Activated CD8-positive, alpha-beta memory T cell treated with anti-CD3 and anti-CD28 coated beads, Interleukin-2, amount 10 ng/mL, durations not matched to agents 7 days and 5 days (primary cell): ENCODE measurements at regions not wholly inside any gene's neighbourhood (a gene's known extent, or its start where the extent isn't known, plus 50 kb on each side); places are given as distances from the start of the nearest gene placed in this dataset.

ENCODE experiments used
- ATAC-seq: fragments of 150-1000 bp; cut with Tn5 transposase; one replicate; pipeline ENCODE4 v1.10.0; 2021; ENCODE audit warnings: moderate library complexity
- CTCF ChIA-PET: fragments of 350-600 bp; sonication (Branson Sonifier 250); formaldehyde crosslinking; loops from one replicate; lab custom pipeline; 2021; ENCODE audit warnings: antibody characterized with exemption; lab: Charles Lee
- DNase-seq: peaks from one replicate; pipeline ENCODE4 v3.0.0-alpha.2; 2020
- H3K27ac Mint-ChIP-seq: one replicate; pipeline ENCODE4 v1.8.0; 2021; ENCODE audit warnings: mild to moderate bottlenecking, mixed read lengths
- H3K27me3 Mint-ChIP-seq: one replicate; pipeline ENCODE4 v1.8.0; 2021; ENCODE audit warnings: mixed read lengths
- H3K36me3 Mint-ChIP-seq: one replicate; pipeline ENCODE4 v1.8.0; 2021; ENCODE audit warnings: mild to moderate bottlenecking, mixed read lengths
- H3K4me1 Mint-ChIP-seq: one replicate; pipeline ENCODE4 v1.8.0; 2021; ENCODE audit warnings: mixed read lengths
- H3K4me3 Mint-ChIP-seq: one replicate; pipeline ENCODE4 v1.8.0; 2021; ENCODE audit warnings: mild to moderate bottlenecking, moderate library complexity, mixed read lengths
- H3K9me3 Mint-ChIP-seq: one replicate; pipeline ENCODE4 v1.8.0; 2022; ENCODE audit warnings: low read depth, mixed read lengths

- CTCF ChIA-PET: no interaction called here
- Mint-ChIP-seq H3K27me3 (peaks cover 11% of the 10 kb centered on the region), H3K36me3 (no peaks in the 10 kb centered on the region), H3K27ac (no peak overlapping the region), H3K4me1 (peaks cover 3% of the 10 kb centered on the region), H3K9me3 (no peaks in the 10 kb centered on the region), H3K4me3 (no peak overlapping the region)
- no peak for ATAC-seq
- no peak for DNase-seq
Measured at GRCh38 chr5:57036761-57037160, 84.8 kb upstream of the MIER3 start.

DNA sequence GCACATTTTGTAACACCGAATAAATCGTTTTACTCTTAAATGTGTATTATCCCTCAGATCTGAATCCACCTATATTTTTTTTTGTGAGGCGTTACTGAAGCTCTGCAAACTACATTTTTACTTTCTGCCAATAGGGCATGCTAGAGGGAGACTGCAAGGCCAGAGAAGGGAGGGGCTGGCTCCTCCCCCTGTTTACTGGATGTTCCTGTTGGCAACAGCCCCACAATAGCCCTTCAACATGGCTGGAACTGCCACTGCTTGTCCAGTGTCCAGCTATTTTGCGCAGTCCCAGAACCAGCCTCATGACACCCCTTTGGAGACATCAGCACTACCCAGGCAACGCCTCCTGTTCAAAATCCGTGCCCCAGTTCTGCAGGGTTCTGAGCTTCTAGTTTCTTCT lies 85.4 kb upstream of the MIER3 start:
- no peak for DNase-seq
- Mint-ChIP-seq H3K27me3 (peaks cover 7% of the 10 kb centered on the region), H3K4me1 (no peaks in the 10 kb centered on the region), H3K36me3 (no peaks in the 10 kb centered on the region), H3K4me3 (no peak overlapping the region), H3K9me3 (no peaks in the 10 kb centered on the region), H3K27ac (no peak overlapping the region)
- no peak for ATAC-seq
- CTCF ChIA-PET: no interaction called here

DNA sequence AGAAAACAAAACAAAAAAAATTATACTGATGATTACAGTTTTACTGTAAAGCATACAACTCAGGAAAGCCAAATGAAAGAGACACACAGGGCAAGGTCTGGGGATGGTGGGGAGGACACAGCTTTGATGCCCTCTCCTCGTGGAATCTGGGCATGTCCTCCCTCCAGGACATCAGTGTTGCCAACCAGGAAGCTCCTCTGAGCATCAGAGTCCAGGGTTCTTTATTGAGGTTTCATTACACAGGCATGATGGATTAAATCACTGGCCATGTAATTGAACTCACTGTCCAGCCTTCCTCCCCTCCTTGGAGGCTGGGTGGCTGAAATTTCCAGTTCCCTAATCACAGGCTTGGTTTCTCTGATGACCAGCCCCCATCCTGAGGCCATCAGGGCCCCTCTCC lies 89.6 kb upstream of the MIER3 start:
- H3K9me3 Mint-ChIP-seq: no peaks in the 10 kb centered on the region
- H3K27ac Mint-ChIP-seq: no peak overlapping the region
- ATAC-seq: no peak
- H3K4me3 Mint-ChIP-seq: no peak overlapping the region
- H3K27me3 Mint-ChIP-seq: peaks cover 2% of the 10 kb centered on the region
- no peaks in the 10 kb centered on the region for H3K4me1 Mint-ChIP-seq
- DNase-seq: no peak
- CTCF ChIA-PET: no interaction called here
- H3K36me3 Mint-ChIP-seq: no peaks in the 10 kb centered on the region

- no peak overlapping the region for H3K27ac Mint-ChIP-seq
- CTCF ChIA-PET: no interaction called here
Measured at GRCh38 chr5:57042524-57042931, 90.6 kb upstream of the MIER3 start.

GRCh38 chr5:57054135-57054534 lies 102.2 kb upstream of the MIER3 start:
- H3K36me3 Mint-ChIP-seq: no peaks in the 10 kb centered on the region
- peaks cover 6% of the 10 kb centered on the region for H3K27me3 Mint-ChIP-seq
- H3K27ac Mint-ChIP-seq: no peak overlapping the region
- CTCF ChIA-PET: no interaction called here
- ATAC-seq (no peak), DNase-seq (no peak)
- no peak overlapping the region for H3K4me3 Mint-ChIP-seq
- no peaks in the 10 kb centered on the region for H3K4me1 Mint-ChIP-seq
- H3K9me3 Mint-ChIP-seq: no peaks in the 10 kb centered on the region

More at GRCh38 chr5:57042524-57042931, 90.6 kb upstream of the MIER3 start:
- ATAC-seq (no peak), DNase-seq (no peak)
- no peaks in the 10 kb centered on the region for H3K36me3 Mint-ChIP-seq
- H3K9me3 Mint-ChIP-seq: no peaks in the 10 kb centered on the region
- H3K4me3 Mint-ChIP-seq: no peak overlapping the region
- H3K27me3 Mint-ChIP-seq: peaks cover 2% of the 10 kb centered on the region
- H3K4me1 Mint-ChIP-seq: no peaks in the 10 kb centered on the region

- DNase-seq (no peak), ATAC-seq (no peak)
- H3K27me3 Mint-ChIP-seq: peaks cover 5% of the 10 kb centered on the region
- H3K4me1 Mint-ChIP-seq: no peaks in the 10 kb centered on the region
- CTCF ChIA-PET: no interaction called here
- no peak overlapping the region for H3K27ac Mint-ChIP-seq
- H3K4me3 Mint-ChIP-seq: no peak overlapping the region
- no peaks in the 10 kb centered on the region for H3K9me3 Mint-ChIP-seq
- no peaks in the 10 kb centered on the region for H3K36me3 Mint-ChIP-seq
Measured at GRCh38 chr5:57054671-57055070, 102.7 kb upstream of the MIER3 start.

GRCh38 chr5:57055731-57056130 lies 103.8 kb upstream of the MIER3 start:
- no peaks in the 10 kb centered on the region for H3K9me3 Mint-ChIP-seq
- DNase-seq: no peak
- CTCF ChIA-PET: no interaction called here
- H3K36me3 Mint-ChIP-seq: no peaks in the 10 kb centered on the region
- no peak overlapping the region for H3K4me3 Mint-ChIP-seq
- peaks cover 5% of the 10 kb centered on the region for H3K27me3 Mint-ChIP-seq
- no peaks in the 10 kb centered on the region for H3K4me1 Mint-ChIP-seq
- no peak overlapping the region for H3K27ac Mint-ChIP-seq
- no peak for ATAC-seq

DNA sequence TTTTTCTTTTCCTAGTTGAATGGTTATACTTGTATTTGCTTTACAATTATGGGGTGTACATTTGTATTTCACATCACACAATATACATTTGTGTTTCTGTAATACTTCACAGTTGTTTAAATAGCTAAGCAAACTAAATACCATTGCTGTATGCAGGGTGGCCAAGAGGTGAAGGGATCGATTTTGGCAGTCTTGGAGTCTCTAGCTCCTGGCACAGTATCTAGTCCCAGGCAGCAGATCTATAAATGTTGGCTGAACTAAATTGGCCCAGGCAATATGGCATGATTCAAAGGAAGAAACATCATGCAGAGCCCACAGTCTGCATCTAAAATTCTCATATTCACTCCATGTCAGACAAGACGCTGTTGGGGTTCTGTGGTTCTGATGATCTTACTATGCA lies 110.1 kb upstream of the GPBP1 start:
- Mint-ChIP-seq H3K4me1 (no peaks in the 10 kb centered on the region), H3K36me3 (no peaks in the 10 kb centered on the region), H3K9me3 (no peaks in the 10 kb centered on the region), H3K4me3 (no peak overlapping the region), H3K27ac (no peak overlapping the region), H3K27me3 (peaks cover 17% of the 10 kb centered on the region)
- ATAC-seq (no peak), DNase-seq (no peak)
- CTCF ChIA-PET: no interaction called here

GRCh38 chr5:57066924-57067596 lies 106.8 kb upstream of the GPBP1 start:
- ATAC-seq: no peak
- CTCF ChIA-PET: no interaction called here

DNA sequence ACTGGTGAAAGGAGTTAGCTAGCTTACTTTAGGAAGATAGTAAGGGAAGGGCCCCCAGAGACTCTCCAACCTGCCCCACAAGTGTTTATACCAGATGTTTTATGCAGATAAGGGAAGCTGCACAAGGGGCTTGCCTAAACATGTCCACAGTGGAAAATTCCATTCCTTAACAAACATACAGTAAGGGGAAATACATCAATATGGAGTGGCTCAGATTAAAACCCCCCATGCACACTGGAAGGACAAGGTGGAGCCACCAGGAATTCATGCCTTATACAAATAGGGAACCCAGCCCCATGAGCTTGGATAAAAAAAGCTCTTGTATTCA lies 106.3 kb upstream of the GPBP1 start:
- H3K4me1 Mint-ChIP-seq: no peaks in the 10 kb centered on the region
- H3K9me3 Mint-ChIP-seq: no peaks in the 10 kb centered on the region
- no peak for DNase-seq
- H3K27me3 Mint-ChIP-seq: peaks cover 16% of the 10 kb centered on the region
- ATAC-seq: no peak
- H3K4me3 Mint-ChIP-seq: no peak overlapping the region
- H3K27ac Mint-ChIP-seq: no peak overlapping the region
- CTCF ChIA-PET: no interaction called here
- H3K36me3 Mint-ChIP-seq: no peaks in the 10 kb centered on the region

More at GRCh38 chr5:57066924-57067596, 106.8 kb upstream of the GPBP1 start:
- no peak for DNase-seq
- H3K27me3 Mint-ChIP-seq: peaks cover 18% of the 10 kb centered on the region
- no peaks in the 10 kb centered on the region for H3K4me1 Mint-ChIP-seq
- no peak overlapping the region for H3K27ac Mint-ChIP-seq
- no peak overlapping the region for H3K4me3 Mint-ChIP-seq
- H3K9me3 Mint-ChIP-seq: no peaks in the 10 kb centered on the region
- no peaks in the 10 kb centered on the region for H3K36me3 Mint-ChIP-seq

GRCh38 chr5:57069115-57069835 lies 104.6 kb upstream of the GPBP1 start:
- H3K27ac Mint-ChIP-seq: no peak overlapping the region
- H3K36me3 Mint-ChIP-seq: no peaks in the 10 kb centered on the region
- H3K27me3 Mint-ChIP-seq: peaks cover 10% of the 10 kb centered on the region
- H3K4me3 Mint-ChIP-seq: no peak overlapping the region
- no peak for DNase-seq
- CTCF ChIA-PET: no interaction called here
- no peaks in the 10 kb centered on the region for H3K9me3 Mint-ChIP-seq
- no peaks in the 10 kb centered on the region for H3K4me1 Mint-ChIP-seq
- no peak for ATAC-seq

DNA sequence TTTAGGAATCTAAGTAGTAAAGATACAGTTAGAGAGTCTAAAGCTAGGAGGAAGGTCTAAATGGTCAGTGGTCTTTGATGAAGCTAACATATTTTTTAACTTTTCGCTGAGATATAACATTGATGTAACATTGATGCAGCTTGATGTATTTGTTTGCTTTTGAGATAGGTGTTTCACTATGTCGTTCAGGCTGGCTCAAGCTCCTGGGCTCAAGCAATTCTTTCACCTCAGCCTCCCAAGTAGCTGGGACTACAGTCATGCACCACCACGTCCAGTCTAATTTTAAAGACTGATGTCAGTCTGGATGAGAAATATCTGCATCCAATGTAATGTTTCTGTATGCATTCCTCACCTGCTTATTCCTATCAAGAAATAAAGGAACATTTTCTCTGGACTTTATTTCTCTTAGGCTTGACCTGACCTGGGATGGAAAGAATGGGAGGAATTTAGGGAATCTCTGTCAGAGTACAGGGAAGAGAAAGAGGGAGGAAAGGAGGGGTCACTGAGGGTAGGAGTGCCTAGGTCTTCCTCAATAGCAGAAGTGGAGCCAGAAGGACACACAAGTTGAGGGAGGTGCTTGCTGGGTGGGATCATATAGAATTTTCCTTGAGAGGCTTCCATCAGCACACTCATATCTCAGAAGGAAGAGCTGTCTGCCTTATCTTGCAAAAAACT lies 101.5 kb upstream of the GPBP1 start:
- no peak for DNase-seq
- Mint-ChIP-seq H3K4me1 (no peaks in the 10 kb centered on the region), H3K36me3 (no peaks in the 10 kb centered on the region), H3K9me3 (no peaks in the 10 kb centered on the region), H3K27me3 (peaks cover 14% of the 10 kb centered on the region), H3K4me3 (no peak overlapping the region), H3K27ac (no peak overlapping the region)
- no peak for ATAC-seq
- CTCF ChIA-PET: no interaction called here

DNA sequence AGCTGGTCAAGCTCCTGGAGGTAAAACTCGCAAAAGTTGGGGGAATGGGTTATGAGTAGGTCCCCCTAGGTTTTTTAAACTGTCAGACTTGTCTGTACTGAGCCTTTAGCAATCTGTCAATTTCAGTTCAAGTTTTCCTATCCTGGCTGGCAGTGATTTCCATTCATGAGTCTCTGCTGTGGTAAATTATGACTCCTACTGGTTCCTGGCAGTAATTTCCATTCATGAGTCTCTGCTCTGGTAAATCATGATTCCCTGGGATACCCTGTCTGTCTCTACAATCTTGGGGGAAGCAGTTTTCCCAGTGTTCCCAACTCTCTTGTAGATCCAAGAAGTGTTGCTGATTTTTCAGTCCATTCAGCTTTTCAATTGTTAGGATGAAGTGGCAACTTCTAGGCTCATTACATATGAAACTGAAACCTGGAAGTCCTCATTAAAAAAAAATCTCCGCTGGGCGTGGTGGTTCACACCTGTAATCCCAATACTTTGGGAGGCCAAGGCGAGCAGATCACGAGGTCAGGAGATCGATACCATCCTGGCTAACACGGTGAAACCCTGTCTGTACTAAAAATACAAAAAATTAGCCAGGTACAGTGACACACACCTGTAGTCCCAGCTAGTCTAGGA lies 91.3 kb upstream of the GPBP1 start:
- Mint-ChIP-seq H3K4me3 (no peak overlapping the region), H3K9me3 (no peaks in the 10 kb centered on the region), H3K36me3 (no peaks in the 10 kb centered on the region), H3K27me3 (peaks cover 14% of the 10 kb centered on the region), H3K27ac (no peak overlapping the region), H3K4me1 (no peaks in the 10 kb centered on the region)
- DNase-seq (no peak), ATAC-seq (no peak)
- CTCF ChIA-PET: interaction anchor here (0.5 kb wide), 1 partner anchor 112 kb away, joined by 3 read pairs; no protein-coding TSS in a partner anchor
